Gastroesophageal sphincter (tissue), 3 donors: ENCODE measurements at regions not wholly inside any gene's neighbourhood (a gene's known extent, or its start where the extent isn't known, plus 50 kb on each side); places are given as distances from the start of the nearest gene placed in this dataset.

Experiments
- CTCF ChIP-seq, 4 experiments: fragments of 200-600 bp in 2 of 4; fragments of 450-650 bp in 2 of 4; sonication (generic) in 1 of 4; IDR thresholded peaks; one replicate each; pipeline ENCODE4 v1.5.1; 2017 to 2019; ENCODE audit warnings: antibody characterized with exemption in 4 of 4, mild to moderate bottlenecking in 2 of 4, moderate library complexity in 2 of 4
- EP300 ChIP-seq: sonication (generic); formaldehyde crosslinking; IDR thresholded peaks from one replicate; pipeline ENCODE4 v1.6.1; 2017; ENCODE audit warnings: antibody characterized with exemption, mild to moderate bottlenecking
- POLR2A ChIP-seq, 2 donors: fragments of 450-650 bp; IDR thresholded peaks; one replicate each; pipeline ENCODE4 v1.6.1; 2017; ENCODE audit warnings: antibody characterized with exemption in 2 of 2, mild to moderate bottlenecking in 2 of 2, moderate library complexity in 1 of 2
- POLR2AphosphoS5 ChIP-seq: sonication (generic); formaldehyde crosslinking; IDR thresholded peaks from one replicate; pipeline ENCODE4 v1.6.1; 2017; ENCODE audit warnings: antibody characterized with exemption

GRCh38 chr20:19130613-19130984 is 81.8 kb upstream of the SLC24A3 start:
- TF ChIP-seq POLR2A (IDR thresholded peaks at IDR 0.05) (no peak), CTCF (IDR thresholded peaks at IDR 0.05) (no peak), EP300 (no peak), POLR2AphosphoS5 (no peak)
